HL-60 (cell line): ENCODE measurements at regions not wholly inside any gene's neighbourhood (a gene's known extent, or its start where the extent isn't known, plus 50 kb on each side); places are given as distances from the start of the nearest gene placed in this dataset.

Experiments
- DNase-seq, 2 experiments: peaks; one replicate each; pipeline ENCODE4 v3.0.0-alpha.2; 2010 to 2020; ENCODE audit warnings: low read depth in 1 of 2, low spot score in 1 of 2
- H3K27ac ChIP-seq: fragments of 250-450 bp; sonication (Bioruptor Pico); replicated peaks from 2 replicates; pipeline ENCODE4 v1.5.1; 2020; ENCODE audit warnings: mild to moderate bottlenecking, moderate library complexity
- H3K27me3 ChIP-seq: fragments of 250-450 bp; sonication (Bioruptor Pico); 2 replicates; pipeline ENCODE4 v1.5.1; 2021; ENCODE audit warnings: mild to moderate bottlenecking, moderate library complexity; ENCODE audit not compliant: insufficient read depth, poor library complexity, severe bottlenecking
- H3K4me3 ChIP-seq: replicated peaks from 2 replicates; pipeline ENCODE4 v1.5.1; 2011; ENCODE audit warnings: mild to moderate bottlenecking, control low read depth, low read length; ENCODE audit not compliant: insufficient read depth
- CTCF ChIP-seq: IDR thresholded peaks from one replicate; pipeline ENCODE4 v1.5.1; 2011; ENCODE audit warnings: low read length, control low read depth, inconsistent platforms; ENCODE audit not compliant: insufficient read depth
- GABPA ChIP-seq: IDR thresholded peaks from 2 replicates; pipeline ENCODE4 v1.6.1; 2012; ENCODE audit warnings: low read depth
- POLR2AphosphoS5 ChIP-seq: IDR thresholded peaks from 2 replicates; pipeline ENCODE4 v1.6.1; 2012; ENCODE audit warnings: low read depth
- REST ChIP-seq: IDR thresholded peaks from 2 replicates; pipeline ENCODE4 v1.6.1; 2012; ENCODE audit warnings: low read depth; ENCODE audit not compliant: insufficient replicate concordance
- SPI1 ChIP-seq: IDR thresholded peaks from 2 replicates; pipeline ENCODE4 v1.6.1; 2012; ENCODE audit warnings: low read depth, mild to moderate bottlenecking, borderline replicate concordance

DNA sequence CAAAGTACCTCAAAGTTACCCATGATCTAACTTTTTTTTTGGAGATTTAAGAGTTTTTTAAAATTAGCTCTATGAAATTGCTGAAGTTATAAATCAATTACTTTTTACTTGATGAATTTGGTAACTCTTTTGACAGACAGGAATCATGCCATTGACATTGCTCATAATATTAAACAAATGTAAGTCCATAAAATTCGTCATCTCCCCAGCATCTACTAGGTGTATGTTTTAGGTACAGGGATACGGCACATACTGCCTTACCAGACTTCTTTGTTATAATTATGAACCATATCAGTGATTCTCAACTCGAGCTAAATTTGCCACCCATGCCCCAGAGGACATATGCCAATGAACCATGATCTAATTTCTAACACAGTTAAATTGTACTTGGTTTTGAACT lies 247.5 kb upstream of the TGFBR2 start:
- no peak overlapping the region for H3K27ac ChIP-seq
- H3K4me3 ChIP-seq: no peak overlapping the region

GRCh38 chr3:30368978-30369377 lies 237.4 kb upstream of the TGFBR2 start:
- no peak for DNase-seq
- TF ChIP-seq CTCF: no peak
- no peak for TF ChIP-seq REST
- no peak for TF ChIP-seq POLR2AphosphoS5
- no peak for TF ChIP-seq SPI1
- no peak for TF ChIP-seq GABPA
- Histone ChIP-seq H3K27me3 (no peaks in the 10 kb centered on the region), H3K27ac (no peak overlapping the region), H3K4me3 (no peak overlapping the region)

More for the DNA sequence above, 247.5 kb upstream of the TGFBR2 start:
- no peak for DNase-seq
- no peaks in the 10 kb centered on the region for H3K27me3 ChIP-seq
- no peak for TF ChIP-seq SPI1
- no peak for TF ChIP-seq POLR2AphosphoS5
- no peak for TF ChIP-seq REST
- no peak for TF ChIP-seq CTCF
- TF ChIP-seq GABPA: no peak

DNA sequence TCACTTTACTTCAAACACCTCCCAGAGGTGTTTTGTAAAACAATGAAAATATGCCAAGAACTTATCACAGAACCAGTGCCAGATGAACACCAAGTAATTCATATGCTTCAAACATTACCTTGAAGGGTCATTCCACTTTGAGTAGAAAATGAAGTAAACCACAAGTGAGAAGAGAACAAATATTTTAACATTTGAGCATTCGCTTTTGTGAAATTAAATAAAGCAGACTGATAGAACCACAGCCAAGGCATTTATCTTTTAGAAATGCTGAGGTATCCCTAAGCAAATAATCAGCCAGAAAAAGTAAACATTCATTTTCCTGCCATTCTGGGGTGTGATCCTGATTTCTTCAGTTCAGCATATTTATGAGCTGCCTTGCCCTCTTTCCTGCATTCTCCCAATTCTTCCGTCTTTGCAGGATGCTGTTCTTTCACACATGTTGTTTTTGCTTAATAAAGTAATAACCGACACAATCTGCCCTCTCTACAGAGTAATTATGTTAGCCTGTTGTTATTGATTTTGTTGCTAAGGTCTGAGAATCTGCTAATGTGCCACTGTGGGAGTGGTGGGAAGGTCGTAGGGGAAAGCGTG lies 235.6 kb upstream of the TGFBR2 start:
- H3K4me3 ChIP-seq: no peak overlapping the region
- H3K27ac ChIP-seq: no peak overlapping the region
- H3K27me3 ChIP-seq: no peaks in the 10 kb centered on the region
- TF ChIP-seq REST: no peak
- TF ChIP-seq POLR2AphosphoS5: no peak
- no peak for TF ChIP-seq CTCF
- no peak for TF ChIP-seq GABPA
- TF ChIP-seq SPI1: no peak
- DNase-seq: no peak
